Type B pancreatic cell (in vitro differentiated cells): ENCODE measurements at regions not wholly inside any gene's neighbourhood (a gene's known extent, or its start where the extent isn't known, plus 50 kb on each side); places are given as distances from the start of the nearest gene placed in this dataset.

Experiments
- DNase-seq: peaks from one replicate; pipeline ENCODE4 v3.0.0; 2021; ENCODE audit warnings: mixed read lengths; ENCODE audit not compliant: unreplicated experiment; ENCODE audit errors: extremely low spot score
- H3K27ac Mint-ChIP-seq: 2 replicates; pipeline ENCODE4 v1.8.0; 2021; ENCODE audit warnings: mild to moderate bottlenecking, mixed read lengths
- H3K27me3 Mint-ChIP-seq: 2 replicates; pipeline ENCODE4 v1.8.0; 2021; ENCODE audit warnings: mixed read lengths
- H3K36me3 Mint-ChIP-seq: 2 replicates; pipeline ENCODE4 v1.8.0; 2021; ENCODE audit warnings: mixed read lengths
- H3K4me1 Mint-ChIP-seq: one replicate; pipeline ENCODE4 v1.8.0; 2021; ENCODE audit warnings: mixed read lengths; ENCODE audit not compliant: unreplicated experiment
- H3K4me3 Mint-ChIP-seq: 2 replicates; pipeline ENCODE4 v1.8.0; 2021; ENCODE audit warnings: mild to moderate bottlenecking, mixed read lengths
- H3K9me3 Mint-ChIP-seq: 2 replicates; pipeline ENCODE4 v1.8.0; 2021; ENCODE audit warnings: mixed read lengths
- TF ChIP-seq, protein P1 (sequence below): fragments of 200-600 bp; sonication (generic); conservative IDR thresholded peaks from 2 replicates; pipeline ENCODE4 v1.5.0; 2021; ENCODE audit warnings: antibody characterized with exemption, mild to moderate bottlenecking

DNA sequence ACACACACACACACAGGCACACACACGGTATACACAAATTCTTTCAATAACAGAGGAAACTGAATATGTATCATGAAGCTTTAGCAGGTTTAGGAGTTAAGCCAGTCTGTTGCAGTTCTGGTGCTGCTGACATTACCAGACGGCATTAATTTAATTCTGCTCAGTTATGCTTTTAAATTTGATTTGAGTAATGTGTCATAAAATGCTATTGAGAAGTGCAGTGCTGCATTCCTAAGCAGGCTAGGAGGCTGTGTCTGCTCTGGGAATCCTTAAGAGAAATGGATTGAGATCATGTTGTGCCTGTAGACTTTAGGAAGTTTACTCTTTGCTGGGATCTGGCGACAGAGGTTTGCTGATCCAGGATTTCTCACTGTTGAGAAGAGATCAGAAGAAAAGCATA, 733.8 kb downstream of the BRINP1 start:
- H3K36me3 Mint-ChIP-seq, result no peaks in the 10 kb centered on the region
- no peak overlapping the region for H3K27ac Mint-ChIP-seq
- TF ChIP-seq, protein P1, sequence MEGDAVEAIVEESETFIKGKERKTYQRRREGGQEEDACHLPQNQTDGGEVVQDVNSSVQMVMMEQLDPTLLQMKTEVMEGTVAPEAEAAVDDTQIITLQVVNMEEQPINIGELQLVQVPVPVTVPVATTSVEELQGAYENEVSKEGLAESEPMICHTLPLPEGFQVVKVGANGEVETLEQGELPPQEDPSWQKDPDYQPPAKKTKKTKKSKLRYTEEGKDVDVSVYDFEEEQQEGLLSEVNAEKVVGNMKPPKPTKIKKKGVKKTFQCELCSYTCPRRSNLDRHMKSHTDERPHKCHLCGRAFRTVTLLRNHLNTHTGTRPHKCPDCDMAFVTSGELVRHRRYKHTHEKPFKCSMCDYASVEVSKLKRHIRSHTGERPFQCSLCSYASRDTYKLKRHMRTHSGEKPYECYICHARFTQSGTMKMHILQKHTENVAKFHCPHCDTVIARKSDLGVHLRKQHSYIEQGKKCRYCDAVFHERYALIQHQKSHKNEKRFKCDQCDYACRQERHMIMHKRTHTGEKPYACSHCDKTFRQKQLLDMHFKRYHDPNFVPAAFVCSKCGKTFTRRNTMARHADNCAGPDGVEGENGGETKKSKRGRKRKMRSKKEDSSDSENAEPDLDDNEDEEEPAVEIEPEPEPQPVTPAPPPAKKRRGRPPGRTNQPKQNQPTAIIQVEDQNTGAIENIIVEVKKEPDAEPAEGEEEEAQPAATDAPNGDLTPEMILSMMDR, result no peak
- no peaks in the 10 kb centered on the region for H3K4me1 Mint-ChIP-seq
- no peak overlapping the region for H3K4me3 Mint-ChIP-seq
- DNase-seq, result no peak
- peaks cover 11% of the 10 kb centered on the region for H3K9me3 Mint-ChIP-seq
- H3K27me3 Mint-ChIP-seq, result no peaks in the 10 kb centered on the region

DNA sequence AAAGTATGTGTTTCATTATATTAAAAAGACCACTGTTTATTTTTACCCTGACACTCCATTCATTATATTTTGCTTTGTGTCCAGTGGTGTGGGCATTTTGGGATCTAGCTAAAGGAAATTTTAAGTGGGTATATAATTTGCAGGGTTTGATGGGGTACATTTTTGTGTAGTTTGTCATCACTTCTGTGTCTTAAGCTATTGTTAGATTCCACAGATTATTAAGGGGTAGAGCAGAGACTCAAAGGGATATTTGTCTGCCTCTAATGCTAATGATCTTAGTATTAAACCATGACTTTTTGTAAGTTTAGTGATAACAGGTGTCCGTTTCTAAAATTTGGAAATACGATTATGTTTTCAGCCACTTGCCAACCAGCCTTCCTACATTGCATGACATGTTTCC, 731.6 kb downstream of the BRINP1 start:
- TF ChIP-seq, protein P1, result no peak

DNA sequence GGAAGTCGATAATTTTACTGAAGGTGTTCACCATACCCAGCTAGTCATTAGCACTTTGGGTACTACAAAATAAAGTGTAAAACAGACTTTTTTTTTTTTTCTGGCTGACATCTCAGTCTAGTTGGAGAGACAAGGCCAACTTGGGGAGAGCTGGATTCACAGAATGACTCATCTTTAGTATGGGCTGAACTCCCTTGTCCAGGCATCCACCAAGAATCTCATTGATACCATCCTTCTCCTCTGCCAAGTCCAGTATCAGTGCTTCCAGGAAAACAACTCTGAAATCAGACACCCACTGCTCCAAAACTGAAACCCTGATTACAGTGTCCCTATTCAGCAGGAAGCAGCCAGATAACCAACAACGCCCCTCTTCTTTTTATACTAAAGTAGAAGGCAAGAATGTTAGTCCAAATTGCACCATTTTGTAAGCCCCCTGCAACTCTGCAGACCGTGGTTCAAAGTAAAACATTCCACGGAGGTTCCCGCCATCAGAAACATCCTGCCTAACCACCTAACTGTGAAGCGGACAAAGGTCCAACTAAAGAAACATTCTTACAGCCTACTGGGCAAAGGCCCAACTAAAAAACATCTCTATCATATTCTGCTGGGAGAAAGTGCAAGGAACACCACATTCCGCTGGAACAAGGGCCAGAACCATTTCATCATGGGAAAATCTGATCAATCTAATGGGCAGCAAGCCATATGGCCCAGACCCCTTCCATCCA, 728.2 kb downstream of the BRINP1 start:
- TF ChIP-seq, protein P1, result no peak
- no peak for DNase-seq
- Mint-ChIP-seq H3K4me3 (no peak overlapping the region), H3K27ac (no peak overlapping the region), H3K27me3 (no peaks in the 10 kb centered on the region), H3K36me3 (peaks cover 3% of the 10 kb centered on the region), H3K4me1 (no peaks in the 10 kb centered on the region), H3K9me3 (peaks cover 5% of the 10 kb centered on the region)

More for the DNA sequence above, 731.6 kb downstream of the BRINP1 start:
- peaks cover 11% of the 10 kb centered on the region for H3K9me3 Mint-ChIP-seq
- H3K27me3 Mint-ChIP-seq, result no peaks in the 10 kb centered on the region
- no peaks in the 10 kb centered on the region for H3K4me1 Mint-ChIP-seq
- H3K4me3 Mint-ChIP-seq, result no peak overlapping the region
- no peak overlapping the region for H3K27ac Mint-ChIP-seq
- DNase-seq, result no peak
- H3K36me3 Mint-ChIP-seq, result no peaks in the 10 kb centered on the region

DNA sequence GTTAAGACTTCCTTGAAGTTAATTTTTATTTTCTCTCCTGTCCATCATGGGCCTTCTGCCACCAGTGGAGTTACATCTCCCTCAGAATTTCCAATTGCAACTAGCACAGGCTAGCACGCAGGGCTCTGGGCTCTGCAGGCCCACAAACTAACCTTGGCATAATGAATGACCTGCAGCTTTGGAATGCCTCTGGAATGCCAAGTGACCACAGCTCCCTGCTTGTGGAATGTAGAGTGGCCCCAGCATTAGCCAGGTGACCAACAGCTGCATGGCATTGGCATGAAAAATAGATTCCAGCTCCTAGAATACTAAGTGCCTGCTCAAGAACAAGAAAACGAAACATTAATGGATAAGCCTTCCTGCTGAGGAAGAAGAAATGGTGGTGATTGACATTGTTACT, 726.1 kb downstream of the BRINP1 start:
- TF ChIP-seq, protein P1, result no peak
- no peaks in the 10 kb centered on the region for H3K4me1 Mint-ChIP-seq
- no peak overlapping the region for H3K4me3 Mint-ChIP-seq
- H3K27ac Mint-ChIP-seq, result no peak overlapping the region
- peaks cover 3% of the 10 kb centered on the region for H3K36me3 Mint-ChIP-seq
- H3K9me3 Mint-ChIP-seq, result peaks cover 5% of the 10 kb centered on the region
- no peaks in the 10 kb centered on the region for H3K27me3 Mint-ChIP-seq
- no peak for DNase-seq

DNA sequence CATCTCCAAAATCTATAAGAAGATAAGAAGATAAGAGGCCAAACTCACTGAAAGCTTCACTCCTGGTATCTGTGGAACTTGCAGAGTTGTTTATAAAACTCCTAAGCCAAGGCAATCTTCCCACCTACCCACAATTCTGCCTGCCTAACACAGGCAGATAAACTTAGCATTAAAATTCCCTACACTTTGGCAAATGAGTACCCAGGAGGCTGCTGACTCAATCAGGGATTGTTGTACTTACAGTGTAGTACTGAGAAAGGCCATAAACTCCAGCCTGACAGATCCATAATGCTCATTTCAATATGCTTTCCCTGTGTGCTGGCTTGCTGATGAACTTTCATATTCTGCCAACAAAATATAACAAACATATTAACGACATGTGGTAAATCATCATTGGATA, 725.2 kb downstream of the BRINP1 start:
- Mint-ChIP-seq H3K4me3 (no peak overlapping the region), H3K27me3 (no peaks in the 10 kb centered on the region), H3K27ac (no peak overlapping the region), H3K4me1 (no peaks in the 10 kb centered on the region), H3K9me3 (no peaks in the 10 kb centered on the region), H3K36me3 (peaks cover 3% of the 10 kb centered on the region)
- DNase-seq, result no peak
- TF ChIP-seq, protein P1, result no peak

DNA sequence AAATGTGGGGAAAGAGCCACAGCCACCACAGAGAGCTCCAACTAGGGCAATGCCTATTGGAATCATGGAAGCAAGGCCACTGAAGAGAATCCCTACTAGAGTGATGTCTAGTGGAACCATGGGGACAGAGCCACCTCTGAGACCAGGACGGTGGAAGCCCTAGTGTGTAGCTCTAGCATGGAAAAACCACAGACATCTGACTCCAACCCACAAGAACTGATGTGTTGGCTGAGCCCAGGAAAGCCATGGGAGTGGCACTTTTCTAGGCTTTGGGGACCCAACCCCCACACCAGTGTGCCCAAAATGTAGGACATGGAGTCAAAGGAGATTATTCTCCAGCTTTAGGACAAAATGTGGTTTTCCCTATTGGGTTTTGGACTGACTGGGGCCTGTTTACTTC, 721.9 kb downstream of the BRINP1 start:
- no peak overlapping the region for H3K27ac Mint-ChIP-seq
- no peaks in the 10 kb centered on the region for H3K4me1 Mint-ChIP-seq
- TF ChIP-seq, protein P1, result no peak
- no peak overlapping the region for H3K4me3 Mint-ChIP-seq
- H3K9me3 Mint-ChIP-seq, result no peaks in the 10 kb centered on the region
- peaks cover 3% of the 10 kb centered on the region for H3K36me3 Mint-ChIP-seq
- DNase-seq, result no peak
- peaks cover 4% of the 10 kb centered on the region for H3K27me3 Mint-ChIP-seq
